ENCODE measurements at regions not wholly inside any gene's neighbourhood (a gene's known extent, or its start where the extent isn't known, plus 50 kb on each side); places are given as distances from the start of the nearest gene placed in this dataset.

DNA sequence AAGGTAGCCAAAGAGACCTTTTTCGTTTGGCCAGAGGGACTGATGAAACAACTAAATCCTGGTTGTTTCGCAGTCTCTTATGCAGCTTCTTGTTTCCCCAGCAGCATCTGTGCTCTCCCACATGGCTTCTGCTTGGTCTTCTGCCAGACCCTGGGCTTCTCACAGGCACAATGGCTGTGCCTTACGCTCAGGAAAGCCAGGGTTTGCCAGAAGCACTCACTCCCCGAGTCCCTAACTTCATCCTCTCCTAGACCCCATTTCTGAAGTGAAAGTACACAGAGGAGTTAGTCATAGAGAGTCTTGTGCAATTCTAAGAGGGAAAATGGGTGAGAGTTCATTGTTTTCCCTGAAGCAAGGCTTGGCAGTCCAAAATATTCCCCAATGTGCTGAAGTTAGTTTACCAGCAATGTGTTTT, 121.7 kb downstream of the EVX1 start:
- TF ChIP-seq SUZ12 (IDR thresholded peaks at IDR 0.05; ENCODE audit: extremely low read depth, insufficient read depth, insufficient read length) (no peak), YY1 (IDR thresholded peaks at IDR 0.05; ENCODE audit: insufficient read depth, insufficient read length) (no peak), ZNF274 (IDR thresholded peaks at IDR 0.05; ENCODE audit: low read depth, low read length) (no peak)
